HG02852 (cell line): ENCODE measurements at regions not wholly inside any gene's neighbourhood (a gene's known extent, or its start where the extent isn't known, plus 50 kb on each side); places are given as distances from the start of the nearest gene placed in this dataset.

Experiments used
- ATAC-seq: cut with Tn5 transposase; IDR thresholded peaks from one replicate; pipeline ENCODE4 v1.9.1; 2021; ENCODE audit warnings: mild to moderate bottlenecking, moderate library complexity; ENCODE audit not compliant: unreplicated experiment

DNA sequence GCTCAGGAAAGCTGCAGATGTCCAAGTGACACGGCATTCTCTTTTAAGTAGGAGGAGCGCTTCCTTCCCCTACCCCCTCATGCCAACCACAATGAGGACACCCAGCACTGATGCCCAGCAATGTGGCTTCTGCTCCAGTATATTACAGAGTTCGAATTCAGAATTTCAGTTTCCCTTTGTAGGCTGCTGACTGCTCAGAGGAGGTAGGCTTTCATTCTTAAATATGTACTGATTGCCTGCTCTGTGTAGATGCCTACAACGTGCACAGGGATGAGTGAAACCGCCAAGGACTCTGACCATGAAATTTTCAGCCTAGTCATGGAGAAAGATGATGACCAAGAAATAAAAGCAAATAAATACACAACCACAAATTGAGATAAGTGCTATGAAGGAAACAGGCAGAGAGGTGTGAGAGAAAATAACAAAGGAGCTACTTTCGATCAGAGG lies 50.9 kb upstream of the TNFAIP3 start:
- ATAC-seq: no peak

DNA sequence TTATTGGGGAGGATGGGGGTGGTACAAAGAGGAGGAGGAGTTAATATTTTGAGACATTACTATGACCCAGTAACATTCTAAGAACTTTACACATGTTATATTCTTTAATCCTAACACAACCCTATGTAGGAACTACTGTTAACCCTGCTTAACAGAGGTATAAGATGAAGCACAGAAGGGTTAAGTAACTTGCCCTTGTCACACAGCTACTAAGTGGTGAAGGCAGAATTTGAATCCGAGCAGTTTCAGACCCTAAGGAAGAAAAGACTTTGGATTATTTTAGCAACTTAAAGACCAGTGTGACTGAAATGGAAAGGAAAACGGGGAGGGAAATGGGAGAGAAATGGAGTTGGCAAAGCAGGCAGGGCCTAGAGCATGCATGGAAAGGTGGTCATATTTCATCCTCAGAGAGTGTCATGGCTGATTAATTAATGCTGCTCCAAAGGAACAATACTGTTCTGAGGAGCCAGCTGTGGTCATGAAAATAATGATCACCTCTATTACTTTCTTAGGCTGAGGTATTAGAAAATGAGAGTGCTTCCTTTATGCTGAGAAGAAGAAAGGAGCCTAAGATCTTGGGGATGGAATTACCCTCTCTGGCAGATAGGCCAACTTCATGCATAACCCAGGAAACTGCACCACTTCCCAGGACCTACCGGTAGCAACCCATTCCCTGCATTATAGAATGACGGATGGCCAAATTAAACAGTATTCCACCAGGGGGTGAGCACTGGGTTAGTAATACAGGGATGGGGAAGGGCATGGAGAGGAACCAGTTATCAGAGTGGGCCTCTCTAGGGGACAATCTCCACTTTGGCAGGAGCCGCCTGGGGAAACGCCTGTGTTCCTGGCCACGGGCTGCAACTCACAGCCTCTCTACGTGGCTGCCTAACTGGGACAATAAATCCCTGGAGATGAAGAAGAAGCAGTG lies 50.1 kb upstream of the TNFAIP3 start:
- ATAC-seq: no peak
